D721Med (cell line): ENCODE measurements at regions not wholly inside any gene's neighbourhood (a gene's known extent, or its start where the extent isn't known, plus 50 kb on each side); places are given as distances from the start of the nearest gene placed in this dataset.

Experiments
- DNase-seq: peaks from one replicate; pipeline ENCODE4 v3.0.0; 2011; ENCODE audit warnings: low spot score; ENCODE audit not compliant: insufficient read length
- FAIRE-seq: peaks from 2 replicates; lab custom pipeline; 2011; peaks lifted over from hg19 to GRCh38; lab: Jason Lieb, UNC
- CTCF ChIP-seq: IDR thresholded peaks from 2 replicates; pipeline ENCODE4 v1.5.1; 2012; ENCODE audit warnings: mild to moderate bottlenecking, control low read depth; ENCODE audit not compliant: insufficient read depth; ENCODE audit errors: missing control alignments

- TF ChIP-seq CTCF: no peak
- FAIRE-seq (no peak), DNase-seq (no peak)
Observed at GRCh38 chr20:62545901-62546525, 70.2 kb upstream of the GATA5 start.

GRCh38 chr20:62546606-62547005 is 70.8 kb upstream of the GATA5 start:
- DNase-seq (no peak), FAIRE-seq (no peak)
- TF ChIP-seq CTCF: no peak

- FAIRE-seq: no peak
- DNase-seq: no peak
- no peak for TF ChIP-seq CTCF
Observed at GRCh38 chr20:62547364-62547763, 71.6 kb upstream of the GATA5 start.

GRCh38 chr20:62548471-62548870 is 72.7 kb upstream of the GATA5 start:
- no peak for DNase-seq

GRCh38 chr20:62549029-62549428 is 73.2 kb upstream of the GATA5 start:
- DNase-seq: no peak
- FAIRE-seq: no peak
- TF ChIP-seq CTCF: no peak

More at GRCh38 chr20:62548471-62548870, 72.7 kb upstream of the GATA5 start:
- no peak for TF ChIP-seq CTCF
- FAIRE-seq: no peak

GRCh38 chr20:62549499-62550086 is 73.8 kb upstream of the GATA5 start:
- no peak for FAIRE-seq
- no peak for DNase-seq
- peak; percentile 10 for TF ChIP-seq CTCF

- no peak for DNase-seq
- no peak for FAIRE-seq
- no peak for TF ChIP-seq CTCF
Observed at GRCh38 chr20:62550087-62550632, 74.4 kb upstream of the GATA5 start.
